ENCODE measurements at regions not wholly inside any gene's neighbourhood (a gene's known extent, or its start where the extent isn't known, plus 50 kb on each side); places are given as distances from the start of the nearest gene placed in this dataset.

DNA sequence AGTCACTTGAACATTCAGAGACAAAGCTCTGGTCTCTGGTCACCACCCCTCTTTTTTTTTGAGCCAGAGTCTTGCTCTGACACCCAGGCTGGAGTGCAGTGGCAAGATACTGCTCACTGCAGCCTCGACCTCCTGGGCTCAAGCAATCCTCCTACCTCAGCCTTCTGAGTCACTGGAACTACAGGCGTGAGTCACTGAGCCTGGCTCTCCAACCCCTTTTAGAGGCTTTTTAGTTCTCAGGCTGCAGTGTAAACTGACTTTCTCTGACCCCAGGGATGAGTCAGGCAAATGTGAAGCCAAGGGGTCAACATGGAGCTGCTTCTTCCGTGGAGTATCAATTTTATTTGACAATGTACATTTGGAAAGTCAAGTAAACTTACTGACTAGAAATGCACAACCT is 229.2 kb downstream of the PTTG2 start:
- no peak for DNase-seq

GRCh38 chr4:38190717-38191178 is 230.6 kb downstream of the PTTG2 start:
- no peak for DNase-seq

- no peak for DNase-seq
Observed at GRCh38 chr4:38192516-38192915, 232.3 kb downstream of the PTTG2 start.

- DNase-seq, result no peak
Observed at GRCh38 chr4:38193236-38193863, 233.2 kb downstream of the PTTG2 start.

DNA sequence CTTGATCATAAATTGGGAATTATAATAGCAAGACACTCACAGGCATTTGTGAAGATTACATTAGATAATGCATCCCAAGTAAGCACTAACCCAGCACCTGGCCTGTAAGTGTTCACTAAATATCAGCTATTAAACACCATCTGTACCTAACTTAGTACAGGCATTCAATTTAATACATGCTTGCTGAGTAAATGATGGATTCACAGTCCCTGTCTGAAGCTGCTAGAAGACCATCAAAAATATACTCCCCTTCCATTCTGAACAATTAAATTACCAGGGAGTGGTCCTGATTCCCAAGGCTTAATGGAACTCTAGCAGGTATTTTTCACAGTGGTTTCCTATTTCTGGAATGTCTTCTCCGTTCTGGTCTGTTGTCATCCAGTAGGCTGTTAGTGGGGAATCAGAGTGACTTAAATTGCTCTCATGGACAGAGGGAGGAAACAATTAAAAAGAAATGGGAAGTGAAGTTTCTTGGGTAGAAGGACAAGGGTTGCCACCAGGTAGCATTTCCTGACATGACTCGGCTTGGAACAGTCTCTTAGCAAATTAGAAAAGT is 233.9 kb downstream of the PTTG2 start:
- DNase-seq, result no peak

DNA sequence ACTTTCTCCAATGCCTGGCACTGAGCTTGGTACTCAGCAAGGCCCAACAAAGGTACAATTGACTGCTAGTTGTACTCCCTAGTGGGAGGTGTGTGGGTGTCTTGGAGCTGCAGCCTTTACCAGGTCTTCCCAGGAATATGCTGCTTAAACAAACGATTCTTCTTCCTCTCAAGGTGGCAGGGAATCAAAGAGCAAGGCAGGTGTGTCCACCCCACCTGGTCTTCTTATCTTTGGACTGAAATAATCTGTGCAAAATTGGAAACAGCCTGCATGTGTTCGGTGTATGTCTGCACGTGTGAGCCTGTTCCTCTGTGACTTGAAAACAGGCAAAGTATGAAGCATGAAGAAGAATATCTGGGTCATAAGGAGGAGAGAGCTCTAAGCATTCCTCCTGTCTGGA is 235.3 kb downstream of the PTTG2 start:
- no peak for DNase-seq

DNA sequence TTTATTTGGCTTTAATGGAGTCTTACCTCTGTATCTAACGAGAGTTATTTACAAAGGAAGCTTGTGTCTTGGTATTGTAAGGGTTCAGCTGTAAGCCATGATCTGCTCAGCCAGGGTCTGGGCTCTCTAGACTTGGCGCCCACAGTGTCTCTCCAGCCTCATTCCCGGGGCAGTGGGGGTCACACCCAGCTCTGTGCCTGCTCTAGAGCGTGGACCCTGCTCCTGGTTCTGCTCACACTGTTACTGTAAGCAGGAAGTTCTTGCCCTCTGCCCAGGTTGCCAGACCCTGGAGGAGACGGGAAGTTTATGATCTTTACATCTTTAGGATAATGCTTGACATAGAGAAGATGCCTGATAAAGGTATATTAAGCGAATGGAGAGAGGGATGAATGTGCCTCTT is 235.7 kb downstream of the PTTG2 start:
- no peak for DNase-seq

GRCh38 chr4:38202242-38202641 is 242.0 kb downstream of the PTTG2 start:
- DNase-seq, result no peak

DNA sequence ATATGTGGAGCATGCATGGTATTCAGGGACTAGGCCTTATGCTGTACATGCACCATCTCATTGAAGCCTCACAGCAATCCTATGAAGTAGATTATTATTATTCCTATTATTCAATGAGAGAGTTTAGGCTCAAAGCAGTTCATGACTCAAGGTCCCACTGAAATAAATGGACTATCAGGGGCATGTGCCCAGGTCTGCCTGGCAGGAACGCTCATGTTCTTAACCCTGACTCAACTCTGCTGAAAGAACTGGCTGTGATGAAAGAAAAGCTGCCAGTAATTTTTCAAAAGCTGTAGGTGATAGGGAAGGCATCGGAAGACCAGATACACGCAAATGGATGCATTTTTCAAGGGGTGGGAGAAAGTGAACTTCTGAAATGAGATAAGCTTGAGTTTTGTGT is 243.4 kb downstream of the PTTG2 start:
- DNase-seq, result no peak

DNA sequence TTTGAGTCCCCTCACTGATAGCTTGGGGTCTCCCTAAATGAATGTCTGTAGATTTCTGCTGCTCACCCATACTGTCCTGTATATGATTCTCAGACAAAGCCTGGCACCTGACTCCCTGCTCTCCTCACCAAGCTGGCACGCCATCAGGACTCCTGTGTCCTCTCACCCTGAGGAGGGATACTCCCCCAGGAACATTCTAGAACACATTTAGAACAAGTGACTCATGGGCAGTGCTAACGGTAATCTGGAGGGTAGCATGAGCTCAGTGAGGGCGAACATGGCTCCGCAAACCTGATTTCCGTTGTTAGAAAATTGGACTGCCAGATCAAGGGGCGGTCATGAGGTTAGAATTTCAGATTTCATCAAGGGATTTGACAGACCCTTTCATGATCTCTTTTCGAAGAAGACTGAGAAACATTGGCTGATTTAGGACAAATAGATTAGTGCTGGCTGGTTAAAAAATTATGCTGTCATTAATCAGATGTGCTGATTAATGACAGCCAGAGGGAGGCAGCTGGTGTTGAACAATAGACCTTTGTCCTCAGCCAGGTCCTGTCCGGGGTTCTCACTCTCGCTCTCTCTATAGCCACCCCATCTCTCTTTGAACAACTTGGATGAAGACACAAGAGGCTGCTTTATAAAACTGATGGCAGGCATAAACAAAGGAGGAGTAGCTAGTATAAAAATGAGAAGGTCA is 244.3 kb downstream of the PTTG2 start:
- no peak for DNase-seq

GRCh38 chr4:38205261-38205660 is 245.1 kb downstream of the PTTG2 start:
- no peak for DNase-seq

DNA sequence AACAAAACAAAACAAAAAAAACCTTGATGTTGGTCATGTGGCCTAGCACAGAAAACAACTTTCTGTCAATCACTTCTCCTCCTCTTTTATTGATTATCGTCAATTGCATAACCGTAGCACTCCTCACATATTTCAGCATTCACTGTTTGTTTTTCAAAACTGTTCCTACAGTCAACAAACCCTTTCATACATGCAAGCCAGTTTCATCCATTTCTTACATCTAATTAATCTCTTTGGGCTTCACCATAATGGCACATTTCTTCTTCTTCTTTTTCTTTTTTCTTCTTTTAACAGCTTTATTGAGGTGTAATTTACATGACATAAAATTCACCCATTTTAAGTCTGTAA is 246.9 kb downstream of the PTTG2 start:
- DNase-seq, result no peak

- DNase-seq, result no peak
Observed at GRCh38 chr4:38209654-38210053, 249.5 kb downstream of the PTTG2 start.

GRCh38 chr4:38210396-38211114 is 250.4 kb downstream of the PTTG2 start:
- DNase-seq, result no peak

DNA sequence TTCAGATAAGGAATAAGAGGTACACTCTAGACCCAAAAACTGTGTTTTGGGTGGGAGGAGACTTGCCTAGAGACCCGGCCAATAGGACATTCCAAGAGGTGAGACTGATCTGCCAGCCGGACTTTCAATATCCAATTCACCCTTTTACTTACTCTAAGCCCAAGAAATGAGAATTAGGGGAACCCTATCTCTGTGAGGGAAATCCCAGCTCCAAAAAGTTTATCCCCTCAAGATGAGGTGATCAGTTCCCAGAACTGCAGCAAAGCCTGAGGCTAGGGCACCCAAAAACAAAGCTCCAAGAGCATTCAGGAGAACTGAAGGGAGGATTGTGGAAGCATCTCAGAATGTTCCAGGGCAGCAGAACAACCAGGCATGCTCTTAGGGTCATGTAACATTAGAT is 251.7 kb downstream of the PTTG2 start:
- DNase-seq, result no peak

DNA sequence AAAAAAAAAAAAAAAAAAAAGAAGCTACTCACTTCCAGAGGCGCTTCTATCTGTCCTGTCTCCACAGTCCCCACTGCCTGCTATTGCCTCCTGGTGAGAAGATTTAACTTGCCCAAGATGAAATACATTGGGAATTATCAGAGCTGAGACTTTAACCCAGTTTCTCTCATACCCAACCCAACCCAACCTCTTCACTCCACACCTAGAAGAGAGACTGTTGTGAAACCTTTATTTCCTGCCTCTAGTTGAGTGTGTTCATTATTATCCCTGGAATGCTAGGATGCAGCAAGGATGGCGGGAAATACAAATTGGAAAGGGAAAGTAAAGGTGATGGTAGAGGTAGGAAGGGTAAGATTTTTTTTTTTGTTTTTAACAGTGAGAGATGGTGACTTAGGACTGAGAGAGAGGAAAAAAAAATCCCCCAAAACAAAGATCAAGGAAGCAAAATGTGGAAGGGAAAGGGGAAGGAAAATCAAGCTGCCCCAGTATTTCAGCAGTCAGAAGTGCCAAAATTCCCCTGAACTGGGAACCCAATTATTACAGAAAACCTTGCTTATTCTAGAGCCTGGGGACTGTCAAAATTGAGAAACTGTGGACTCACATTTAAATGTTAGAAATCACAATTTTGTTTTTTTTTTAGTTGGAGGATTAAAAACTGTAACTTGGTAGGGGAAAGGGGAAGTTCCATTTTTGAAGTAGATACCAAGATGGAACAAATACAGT is 253.0 kb downstream of the PTTG2 start:
- DNase-seq, result no peak

GRCh38 chr4:38222892-38223291 is 262.7 kb downstream of the PTTG2 start:
- no peak for DNase-seq

DNA sequence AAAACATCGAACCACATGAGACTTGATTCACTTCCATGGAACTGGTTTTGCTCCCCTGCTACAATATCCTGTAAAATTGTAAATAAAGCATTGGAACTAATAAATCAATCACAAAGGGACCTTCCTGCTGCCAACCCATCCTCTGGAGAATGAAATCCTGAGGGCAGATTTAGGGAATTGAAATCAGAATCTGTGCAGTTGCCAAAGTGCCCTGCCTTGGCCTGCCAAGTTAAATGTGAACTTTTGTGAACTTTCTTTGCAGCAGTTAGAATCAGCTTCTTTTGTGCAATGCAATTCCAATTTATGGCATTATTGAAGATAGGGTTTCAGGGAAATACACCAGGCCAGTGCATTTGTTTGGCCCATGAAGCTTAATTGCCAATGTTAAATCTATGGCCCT is 263.1 kb downstream of the PTTG2 start:
- no peak for DNase-seq

GRCh38 chr4:38223782-38224236 is 263.6 kb downstream of the PTTG2 start:
- no peak for DNase-seq

- DNase-seq, result no peak
Observed at GRCh38 chr4:38224850-38225249, 264.7 kb downstream of the PTTG2 start.

DNA sequence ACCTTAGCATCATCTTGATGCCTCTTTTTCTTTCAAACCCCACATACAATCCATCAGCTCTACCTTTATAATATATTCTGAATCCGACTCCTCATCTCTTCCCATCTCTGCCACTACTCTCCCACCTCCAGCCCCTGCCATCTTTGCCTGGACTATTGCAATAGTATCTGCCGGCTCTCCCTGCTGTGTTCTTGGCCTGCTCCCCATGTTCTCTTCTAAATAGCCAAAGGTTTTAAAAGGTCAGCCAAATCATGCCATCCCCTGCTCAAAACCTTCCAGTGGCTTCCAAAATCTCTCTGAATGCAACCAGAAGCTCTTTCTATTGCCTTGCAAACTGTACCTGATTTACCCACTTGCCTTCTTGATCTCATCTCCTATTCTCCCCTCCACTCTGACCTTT is 266.0 kb downstream of the PTTG2 start:
- DNase-seq, result no peak

DNA sequence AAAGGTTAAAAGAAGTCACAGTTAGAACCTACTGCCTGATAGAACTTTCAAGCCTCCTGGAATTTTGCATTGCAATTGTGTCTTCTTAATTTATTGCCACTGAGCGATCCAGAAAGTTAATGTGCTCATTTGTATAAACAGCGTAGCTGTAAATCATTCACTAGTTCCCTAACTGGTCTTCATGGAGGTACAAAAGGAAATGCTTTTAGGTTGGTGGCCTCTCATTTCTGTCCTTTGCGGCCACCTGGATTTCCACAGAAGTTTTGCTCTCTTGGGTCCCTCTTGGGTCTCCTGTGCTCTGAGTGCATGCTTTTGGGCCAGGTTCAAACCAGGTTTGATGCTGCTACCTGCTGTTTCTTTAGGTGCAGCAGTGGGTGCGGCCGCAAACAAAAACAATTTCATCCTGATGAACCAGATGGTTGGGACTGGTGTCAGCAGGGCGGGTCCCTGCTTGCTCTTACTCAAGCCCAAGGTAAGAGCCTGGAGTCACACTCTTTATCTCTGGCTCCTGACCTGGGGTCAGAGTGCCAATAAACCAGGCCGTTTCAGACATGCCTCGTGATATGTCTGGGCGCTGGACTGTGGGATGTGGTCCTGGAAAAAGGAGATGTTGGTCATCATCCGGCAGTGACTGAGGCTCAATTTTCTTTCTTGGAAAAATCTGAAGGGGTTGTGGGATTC is 270.1 kb downstream of the PTTG2 start:
- DNase-seq, result no peak

All from NCI-H748 treated with DMSO at 0.1 percent for 48 hours (cell line).